ENCODE measurements at regions not wholly inside any gene's neighbourhood (a gene's known extent, or its start where the extent isn't known, plus 50 kb on each side); places are given as distances from the start of the nearest gene placed in this dataset.

GRCh38 chr6:144394210-144394609 is 109.1 kb downstream of the UTRN start (continued):
- TF ChIP-seq ARID4B (CRISPR knock-in tag; IDR thresholded peaks at IDR 0.05; ENCODE audit: borderline replicate concordance): no peak

GRCh38 chr6:144395014-144395413 is 109.9 kb downstream of the UTRN start:
- no peaks in the 10 kb centered on the region for H3K27me3 Mint-ChIP-seq (ENCODE audit: low read depth)
- H3K36me3 Mint-ChIP-seq: peaks cover 24% of the 10 kb centered on the region
- H3K27ac Mint-ChIP-seq: no peak overlapping the region
- DNase-seq (ENCODE audit: low spot score) (no peak), ATAC-seq (no peak)
- POLR2A ChIA-PET: no interaction called here
- peaks cover 31% of the 10 kb centered on the region for H3K4me1 Mint-ChIP-seq
- peaks cover 30% of the 10 kb centered on the region for H3K9me3 Mint-ChIP-seq
- TF ChIP-seq ESRRA (CRISPR knock-in tag; IDR thresholded peaks at IDR 0.05; ENCODE audit: borderline replicate concordance) (no peak), KAT7 (CRISPR knock-in tag; IDR thresholded peaks at IDR 0.05; ENCODE audit: borderline replicate concordance) (no peak), NR2C2 (CRISPR knock-in tag; IDR thresholded peaks at IDR 0.05) (no peak), CTCF (IDR thresholded peaks at IDR 0.05) (no peak), PREB (CRISPR knock-in tag; IDR thresholded peaks at IDR 0.05; ENCODE audit: borderline replicate concordance) (no peak), ARID4B (CRISPR knock-in tag; IDR thresholded peaks at IDR 0.05; ENCODE audit: borderline replicate concordance) (no peak), GRHL2 (CRISPR knock-in tag; IDR thresholded peaks at IDR 0.05; ENCODE audit: insufficient replicate concordance, severe bottlenecking) (no peak), ZNF671 (CRISPR knock-in tag; IDR thresholded peaks at IDR 0.05) (no peak), ZNF121 (CRISPR knock-in tag; IDR thresholded peaks at IDR 0.05) (no peak), SOX15 (CRISPR knock-in tag; IDR thresholded peaks at IDR 0.05) (no peak), ZNF138 (CRISPR knock-in tag; conservative IDR thresholded peaks at IDR 0.05) (no peak)
- TF ChIP-seq, protein P1, sequence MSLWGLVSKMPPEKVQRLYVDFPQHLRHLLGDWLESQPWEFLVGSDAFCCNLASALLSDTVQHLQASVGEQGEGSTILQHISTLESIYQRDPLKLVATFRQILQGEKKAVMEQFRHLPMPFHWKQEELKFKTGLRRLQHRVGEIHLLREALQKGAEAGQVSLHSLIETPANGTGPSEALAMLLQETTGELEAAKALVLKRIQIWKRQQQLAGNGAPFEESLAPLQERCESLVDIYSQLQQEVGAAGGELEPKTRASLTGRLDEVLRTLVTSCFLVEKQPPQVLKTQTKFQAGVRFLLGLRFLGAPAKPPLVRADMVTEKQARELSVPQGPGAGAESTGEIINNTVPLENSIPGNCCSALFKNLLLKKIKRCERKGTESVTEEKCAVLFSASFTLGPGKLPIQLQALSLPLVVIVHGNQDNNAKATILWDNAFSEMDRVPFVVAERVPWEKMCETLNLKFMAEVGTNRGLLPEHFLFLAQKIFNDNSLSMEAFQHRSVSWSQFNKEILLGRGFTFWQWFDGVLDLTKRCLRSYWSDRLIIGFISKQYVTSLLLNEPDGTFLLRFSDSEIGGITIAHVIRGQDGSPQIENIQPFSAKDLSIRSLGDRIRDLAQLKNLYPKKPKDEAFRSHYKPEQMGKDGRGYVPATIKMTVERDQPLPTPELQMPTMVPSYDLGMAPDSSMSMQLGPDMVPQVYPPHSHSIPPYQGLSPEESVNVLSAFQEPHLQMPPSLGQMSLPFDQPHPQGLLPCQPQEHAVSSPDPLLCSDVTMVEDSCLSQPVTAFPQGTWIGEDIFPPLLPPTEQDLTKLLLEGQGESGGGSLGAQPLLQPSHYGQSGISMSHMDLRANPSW (CRISPR knock-in tag; conservative IDR thresholded peaks at IDR 0.05; ENCODE audit: low read depth): no peak
- TF ChIP-seq, protein P2, sequence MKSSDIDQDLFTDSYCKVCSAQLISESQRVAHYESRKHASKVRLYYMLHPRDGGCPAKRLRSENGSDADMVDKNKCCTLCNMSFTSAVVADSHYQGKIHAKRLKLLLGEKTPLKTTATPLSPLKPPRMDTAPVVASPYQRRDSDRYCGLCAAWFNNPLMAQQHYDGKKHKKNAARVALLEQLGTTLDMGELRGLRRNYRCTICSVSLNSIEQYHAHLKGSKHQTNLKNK (CRISPR knock-in tag; IDR thresholded peaks at IDR 0.05): no peak
- TF ChIP-seq, protein P3, sequence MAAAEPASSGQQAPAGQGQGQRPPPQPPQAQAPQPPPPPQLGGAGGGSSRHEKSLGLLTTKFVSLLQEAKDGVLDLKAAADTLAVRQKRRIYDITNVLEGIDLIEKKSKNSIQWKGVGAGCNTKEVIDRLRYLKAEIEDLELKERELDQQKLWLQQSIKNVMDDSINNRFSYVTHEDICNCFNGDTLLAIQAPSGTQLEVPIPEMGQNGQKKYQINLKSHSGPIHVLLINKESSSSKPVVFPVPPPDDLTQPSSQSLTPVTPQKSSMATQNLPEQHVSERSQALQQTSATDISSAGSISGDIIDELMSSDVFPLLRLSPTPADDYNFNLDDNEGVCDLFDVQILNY (CRISPR knock-in tag; IDR thresholded peaks at IDR 0.05): no peak
- no peak overlapping the region for H3K4me3 Mint-ChIP-seq
- CTCF ChIA-PET: no interaction called here

Data from WTC11 (cell line).